B cell (primary cell): ENCODE measurements at regions not wholly inside any gene's neighbourhood (a gene's known extent, or its start where the extent isn't known, plus 50 kb on each side); places are given as distances from the start of the nearest gene placed in this dataset.

Experiments used
- ATAC-seq: fragments of 200-7000 bp; cut with Tn5 transposase; one replicate; pipeline ENCODE4 v1.10.0; 2021; ENCODE audit warnings: low read depth, mild to moderate bottlenecking, moderate number of reproducible peaks, moderate library complexity
- CTCF ChIA-PET: fragments of 350-600 bp; sonication (Branson Sonifier 250); formaldehyde crosslinking; loops from one replicate; lab custom pipeline; 2021; ENCODE audit warnings: antibody characterized with exemption, inconsistent platforms; lab: Charles Lee
- POLR2A ChIA-PET: fragments of 350-600 bp; sonication (Branson Sonifier 250); formaldehyde crosslinking; loops from one replicate; lab custom pipeline; 2021; ENCODE audit warnings: antibody characterized with exemption; lab: Charles Lee
- DNase-seq: peaks from one replicate; pipeline ENCODE4 v3.0.0; 2013
- H2AFZ ChIP-seq: 2 replicates; pipeline ENCODE4 v1.6.1; 2012; ENCODE audit warnings: mild to moderate bottlenecking, low read depth, low read length; ENCODE audit not compliant: insufficient read depth, poor library complexity, severe bottlenecking
- H3K27ac ChIP-seq, 2 donors: 1 replicate in 1 of 2; 2 replicates in 1 of 2; pipeline ENCODE4 v1.5.1; 2012 to 2013; ENCODE audit warnings: low read length in 2 of 2, mild to moderate bottlenecking in 2 of 2, moderate library complexity in 1 of 2
- H3K27me3 ChIP-seq, 4 experiments: fragments of 200-600 bp in 1 of 4; sonication (generic) in 1 of 4; replicated peaks in 1 of 4; 1 replicate in 2 of 4; 2 replicates in 2 of 4; pipeline versions ENCODE4 v1.6.1 to v1.7.0; 2013 to 2016; ENCODE audit warnings: low read length in 3 of 4, mild to moderate bottlenecking in 2 of 4, mixed read lengths in 1 of 4, moderate library complexity in 1 of 4; ENCODE audit not compliant: insufficient read depth in 4 of 4, control insufficient read depth in 3 of 4; ENCODE audit errors: control extremely low read depth in 1 of 4
- H3K36me3 ChIP-seq, 2 experiments: replicated peaks in 1 of 2; 1 replicate in 1 of 2; 2 replicates in 1 of 2; pipeline versions ENCODE4 v1.6.1 to v1.7.1; 2013; ENCODE audit warnings: low read length in 1 of 2; ENCODE audit not compliant: insufficient read depth in 2 of 2, control insufficient read depth in 1 of 2; ENCODE audit errors: control extremely low read depth in 1 of 2, extremely low read depth in 1 of 2
- H3K4me1 ChIP-seq, 2 donors: fragments of 200-600 bp in 1 of 2; sonication (generic) in 1 of 2; 1 replicate in 1 of 2; 2 replicates in 1 of 2; pipeline versions ENCODE4 v1.5.1 to v1.6.1; 2013 to 2017; ENCODE audit warnings: low read length in 2 of 2; ENCODE audit not compliant: control insufficient read depth in 2 of 2, insufficient read depth in 2 of 2
- H3K4me2 ChIP-seq: replicated peaks from 2 replicates; pipeline ENCODE3; 2012; ENCODE audit warnings: mild to moderate bottlenecking, low read depth, low read length; ENCODE audit not compliant: poor library complexity, severe bottlenecking
- H3K4me3 ChIP-seq, 5 experiments: fragments of 200-600 bp in 1 of 5; sonication (generic) in 1 of 5; 1 replicate in 3 of 5; 2 replicates in 2 of 5; pipeline versions ENCODE4 v1.5.1 to v1.7.0; 2011 to 2016; ENCODE audit warnings: low read length in 4 of 5, mild to moderate bottlenecking in 4 of 5, low read depth in 2 of 5, control low read depth in 1 of 5, moderate library complexity in 1 of 5; ENCODE audit not compliant: insufficient read depth in 1 of 5; ENCODE audit errors: control extremely low read depth in 1 of 5, extremely low read depth in 1 of 5
- H3K79me2 ChIP-seq: fragments of 200-600 bp; sonication (generic); one replicate; pipeline ENCODE4 v1.6.0; 2016; ENCODE audit warnings: low read length; ENCODE audit not compliant: control insufficient read depth, insufficient read depth
- H3K9ac ChIP-seq: fragments of 200-600 bp; sonication (generic); 2 replicates; pipeline ENCODE4 v1.6.1; 2017; ENCODE audit warnings: mild to moderate bottlenecking, low read length, moderate library complexity
- H3K9me3 ChIP-seq, 3 donors: one replicate each; pipeline versions ENCODE4 v1.6.1 to v1.7.1; 2013; ENCODE audit warnings: low read length in 2 of 3; ENCODE audit not compliant: control insufficient read depth in 2 of 3, insufficient read depth in 1 of 3; ENCODE audit errors: control extremely low read depth in 1 of 3
- H4K20me1 ChIP-seq: 2 replicates; pipeline ENCODE4 v1.6.0; 2012; ENCODE audit warnings: mild to moderate bottlenecking, low read length; ENCODE audit not compliant: insufficient read depth, control insufficient read depth, poor library complexity, severe bottlenecking
- H3K27ac Mint-ChIP-seq: one replicate; pipeline ENCODE4 v1.8.0; 2021; ENCODE audit warnings: mixed read lengths
- H3K27me3 Mint-ChIP-seq: one replicate; pipeline ENCODE4 v1.8.0; 2021; ENCODE audit warnings: mixed read lengths
- H3K4me1 Mint-ChIP-seq: one replicate; pipeline ENCODE4 v1.8.0; 2021; ENCODE audit warnings: mixed read lengths
- H3K4me3 Mint-ChIP-seq: one replicate; pipeline ENCODE4 v1.8.0; 2021; ENCODE audit warnings: mixed read lengths
- H3K9me3 Mint-ChIP-seq: one replicate; pipeline ENCODE4 v1.8.0; 2022; ENCODE audit warnings: mixed read lengths; ENCODE audit not compliant: insufficient read depth
- EZH2 ChIP-seq: IDR thresholded peaks from 2 replicates; pipeline ENCODE4 v1.6.1; 2012; ENCODE audit warnings: borderline replicate concordance, low read depth, mild to moderate bottlenecking, moderate library complexity, low read length; ENCODE audit not compliant: insufficient read depth, poor library complexity, severe bottlenecking
- WGBS: methylation state at CpG from one replicate; pipeline ENCODE4 v1.1.5; 2013; ENCODE audit warnings: missing lambda C conversion rate; ENCODE audit not compliant: insufficient coverage; 5-methylcytosine and 5-hydroxymethylcytosine counted together
- intact Hi-C: fragments of 100-400 bp; cut with micrococcal nuclease; formaldehyde crosslinking; loops from one replicate; pipeline ENCODE4 v1.10.0; 2022
- TF ChIP-seq, protein P1 (sequence below): fragments of 200-600 bp; IDR thresholded peaks from one replicate; pipeline ENCODE4 v1.8.0; 2022; ENCODE audit warnings: antibody characterized with exemption, mild to moderate bottlenecking

DNA sequence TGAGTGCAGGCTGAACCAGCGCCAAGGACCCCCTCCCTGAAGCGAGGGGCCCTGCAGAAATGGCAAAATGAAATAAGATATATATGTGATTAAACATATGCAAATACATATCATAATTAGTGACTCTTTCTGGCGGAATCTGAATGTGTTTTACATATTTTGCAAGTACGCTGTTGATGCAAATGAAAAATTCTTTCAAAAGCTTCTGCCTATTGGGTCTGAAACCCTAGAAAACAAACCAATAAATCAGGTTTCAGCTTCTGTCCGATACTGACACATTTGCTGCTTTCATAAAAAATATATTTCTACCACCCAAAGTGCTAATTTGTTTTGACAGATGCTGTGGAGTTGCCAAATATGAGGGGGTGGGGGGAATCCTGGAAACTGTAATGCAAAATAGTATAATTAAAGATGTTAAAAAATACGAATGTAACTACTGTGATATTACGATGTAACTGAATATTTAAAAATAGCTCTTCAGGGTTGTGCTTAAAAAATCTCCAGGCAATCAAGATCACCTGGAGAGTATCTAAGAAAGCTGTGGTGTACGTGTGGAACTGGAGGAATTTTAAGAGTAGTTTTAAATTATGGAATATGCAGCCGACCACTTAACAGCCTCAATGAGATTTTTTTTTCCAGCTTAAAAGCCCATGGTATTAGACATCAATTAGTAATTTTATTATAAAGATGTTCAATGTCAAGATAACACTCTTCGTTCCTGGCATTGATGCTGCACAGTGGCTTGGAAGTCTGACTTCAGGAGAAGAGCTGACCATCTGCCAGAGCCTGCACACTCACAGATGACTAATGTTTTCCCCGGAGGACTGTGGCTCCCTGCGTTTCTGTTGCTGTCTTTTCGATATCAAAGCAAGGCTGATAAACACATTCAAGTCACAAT lies 122.2 kb upstream of the RCN1 start:
- DNase-seq = no peak
- WGBS = 94% methylated on average over 4 of the region's 13 CpGs
- no peaks in the 10 kb centered on the region for H3K9me3 ChIP-seq
- no peaks in the 10 kb centered on the region for H3K27me3 Mint-ChIP-seq
- no peak overlapping the region for H3K4me3 ChIP-seq
- H3K4me1 ChIP-seq = no peaks in the 10 kb centered on the region
- intact Hi-C loops = no loop called here
- TF ChIP-seq EZH2 = no peak
- TF ChIP-seq, protein P1, sequence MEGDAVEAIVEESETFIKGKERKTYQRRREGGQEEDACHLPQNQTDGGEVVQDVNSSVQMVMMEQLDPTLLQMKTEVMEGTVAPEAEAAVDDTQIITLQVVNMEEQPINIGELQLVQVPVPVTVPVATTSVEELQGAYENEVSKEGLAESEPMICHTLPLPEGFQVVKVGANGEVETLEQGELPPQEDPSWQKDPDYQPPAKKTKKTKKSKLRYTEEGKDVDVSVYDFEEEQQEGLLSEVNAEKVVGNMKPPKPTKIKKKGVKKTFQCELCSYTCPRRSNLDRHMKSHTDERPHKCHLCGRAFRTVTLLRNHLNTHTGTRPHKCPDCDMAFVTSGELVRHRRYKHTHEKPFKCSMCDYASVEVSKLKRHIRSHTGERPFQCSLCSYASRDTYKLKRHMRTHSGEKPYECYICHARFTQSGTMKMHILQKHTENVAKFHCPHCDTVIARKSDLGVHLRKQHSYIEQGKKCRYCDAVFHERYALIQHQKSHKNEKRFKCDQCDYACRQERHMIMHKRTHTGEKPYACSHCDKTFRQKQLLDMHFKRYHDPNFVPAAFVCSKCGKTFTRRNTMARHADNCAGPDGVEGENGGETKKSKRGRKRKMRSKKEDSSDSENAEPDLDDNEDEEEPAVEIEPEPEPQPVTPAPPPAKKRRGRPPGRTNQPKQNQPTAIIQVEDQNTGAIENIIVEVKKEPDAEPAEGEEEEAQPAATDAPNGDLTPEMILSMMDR = no peak
- no peaks in the 10 kb centered on the region for H3K27me3 ChIP-seq
- H3K4me3 Mint-ChIP-seq = no peak overlapping the region
- no peaks in the 10 kb centered on the region for H4K20me1 ChIP-seq
- no peaks in the 10 kb centered on the region for H3K9me3 Mint-ChIP-seq
- H2AFZ ChIP-seq = no peak overlapping the region
- no peak overlapping the region for H3K4me2 ChIP-seq
- no peak overlapping the region for H3K27ac ChIP-seq
- H3K36me3 ChIP-seq = no peaks in the 10 kb centered on the region
- H3K4me1 Mint-ChIP-seq = no peaks in the 10 kb centered on the region
- no peak for ATAC-seq
- ChIA-PET POLR2A (no interaction called here), CTCF (interaction anchor here (2.2 kb wide), 1 partner anchor 10 kb away, joined by 8 read pairs; no protein-coding TSS in a partner anchor)
- H3K27ac Mint-ChIP-seq = no peak overlapping the region
- H3K79me2 ChIP-seq = no peaks in the 10 kb centered on the region
- no peak overlapping the region for H3K9ac ChIP-seq

DNA sequence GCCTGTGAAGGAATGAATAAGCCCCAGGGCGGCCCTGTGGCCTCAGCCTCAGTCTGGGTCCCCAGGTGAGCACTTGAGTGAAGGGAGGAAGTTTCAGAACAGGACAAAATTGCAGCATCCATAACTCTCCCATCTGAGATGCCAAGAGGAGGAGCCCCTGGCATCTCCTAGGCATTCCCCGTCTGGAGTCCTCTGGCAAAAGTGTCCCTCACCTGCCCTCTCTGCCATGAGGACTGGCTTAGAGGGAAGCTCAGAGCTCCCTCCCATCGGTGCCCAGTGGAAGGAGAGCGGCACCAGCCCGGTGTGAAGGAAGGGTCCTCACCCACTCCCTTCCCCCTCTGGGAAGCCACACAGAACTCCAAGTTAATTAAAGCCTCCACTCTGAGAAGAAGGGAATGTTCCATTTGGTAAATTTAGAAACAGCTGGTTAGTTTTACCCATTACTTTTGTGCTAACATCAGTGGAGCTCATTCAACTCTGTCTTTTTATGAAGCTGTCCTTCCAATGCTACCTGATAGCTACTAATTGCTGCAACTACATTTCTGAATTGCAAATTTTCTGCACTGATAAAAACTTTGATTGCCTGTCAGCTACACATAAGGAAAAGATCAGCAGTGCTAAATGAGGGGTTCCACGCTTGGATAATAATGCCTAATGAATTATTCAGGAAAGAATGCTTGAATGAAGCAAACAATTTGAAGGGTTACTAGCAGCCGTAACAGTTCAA lies 123.3 kb upstream of the RCN1 start:
- no peaks in the 10 kb centered on the region for H4K20me1 ChIP-seq
- H3K9me3 Mint-ChIP-seq = no peaks in the 10 kb centered on the region
- CTCF ChIA-PET = no interaction called here
- no peaks in the 10 kb centered on the region for H3K9me3 ChIP-seq
- H3K4me2 ChIP-seq = no peak overlapping the region
- no peak overlapping the region for H3K4me3 Mint-ChIP-seq
- no peaks in the 10 kb centered on the region for H3K27me3 Mint-ChIP-seq
- no peaks in the 10 kb centered on the region for H3K36me3 ChIP-seq
- H3K4me1 ChIP-seq = no peaks in the 10 kb centered on the region
- H3K27me3 ChIP-seq = no peaks in the 10 kb centered on the region
- no peak overlapping the region for H3K4me3 ChIP-seq
- no peak overlapping the region for H2AFZ ChIP-seq
- no peaks in the 10 kb centered on the region for H3K4me1 Mint-ChIP-seq
- POLR2A ChIA-PET = no interaction called here
- no peak overlapping the region for H3K27ac ChIP-seq
- no peak for TF ChIP-seq EZH2
- TF ChIP-seq, protein P1 = no peak
- no peaks in the 10 kb centered on the region for H3K79me2 ChIP-seq
- ATAC-seq (no peak), DNase-seq (no peak)
- no peak overlapping the region for H3K27ac Mint-ChIP-seq
- WGBS = 90% methylated on average over 4 of the region's 7 CpGs
- H3K9ac ChIP-seq = no peak overlapping the region
- intact Hi-C loops = no loop called here
